Neural progenitor cell (in vitro differentiated cells): ENCODE measurements at regions not wholly inside any gene's neighbourhood (a gene's known extent, or its start where the extent isn't known, plus 50 kb on each side); places are given as distances from the start of the nearest gene placed in this dataset.

Experiments
- DNase-seq: peaks from one replicate; pipeline ENCODE4 v3.0.0-alpha.2; 2016; ENCODE audit warnings: low spot score
- H2AFZ ChIP-seq: fragments of 200-600 bp; sonication (generic); replicated peaks from 2 replicates; pipeline ENCODE4 v1.6.1; 2016; ENCODE audit warnings: antibody characterized with exemption
- H3F3A ChIP-seq: fragments of 200-600 bp; sonication (generic); 2 replicates; pipeline ENCODE4 v1.6.1; 2016; ENCODE audit warnings: antibody characterized with exemption, low read depth
- H3K27ac ChIP-seq: fragments of 200-600 bp; sonication (generic); 2 replicates; pipeline ENCODE4 v1.5.1; 2016; ENCODE audit warnings: mild to moderate bottlenecking
- H3K27me3 ChIP-seq: fragments of 200-600 bp; sonication (generic); 2 replicates; pipeline ENCODE4 v1.6.1; 2016; ENCODE audit warnings: mild to moderate bottlenecking, moderate library complexity
- H3K36me3 ChIP-seq: fragments of 200-600 bp; sonication (generic); 2 replicates; pipeline ENCODE4 v1.5.1; 2016
- H3K4me1 ChIP-seq: fragments of 200-600 bp; sonication (generic); 2 replicates; pipeline ENCODE4 v1.6.1; 2016; ENCODE audit warnings: mixed run types
- H3K4me2 ChIP-seq: fragments of 200-600 bp; sonication (generic); 2 replicates; pipeline ENCODE4 v1.6.1; 2016
- H3K4me3 ChIP-seq: fragments of 200-600 bp; sonication (generic); 2 replicates; pipeline ENCODE4 v1.5.1; 2016
- H3K79me2 ChIP-seq: fragments of 200-600 bp; sonication (generic); 2 replicates; pipeline ENCODE4 v1.6.1; 2016; ENCODE audit warnings: low read depth
- H3K9ac ChIP-seq: fragments of 200-600 bp; sonication (generic); 2 replicates; pipeline ENCODE4 v1.6.1; 2016
- H3K9me3 ChIP-seq: fragments of 200-600 bp; sonication (generic); 2 replicates; pipeline ENCODE4 v1.5.1; 2016; ENCODE audit warnings: low read depth
- H4K20me1 ChIP-seq: fragments of 200-600 bp; sonication (generic); 2 replicates; pipeline ENCODE4 v1.6.1; 2016; ENCODE audit warnings: low read depth
- H3K27ac Mint-ChIP-seq: 3 replicates; pipeline ENCODE4 v1.8.0; 2021; ENCODE audit warnings: mixed read lengths
- H3K27me3 Mint-ChIP-seq: 2 replicates; pipeline ENCODE4 v1.8.0; 2022; ENCODE audit warnings: low read depth, mild to moderate bottlenecking, inconsistent platforms, moderate library complexity, mixed read lengths; ENCODE audit not compliant: insufficient read depth
- H3K36me3 Mint-ChIP-seq: 3 replicates; pipeline ENCODE4 v1.8.0; 2021; ENCODE audit warnings: mixed read lengths
- H3K4me1 Mint-ChIP-seq: 3 replicates; pipeline ENCODE4 v1.8.0; 2021; ENCODE audit warnings: mixed read lengths
- H3K4me3 Mint-ChIP-seq: 3 replicates; pipeline ENCODE4 v1.8.0; 2021; ENCODE audit warnings: mild to moderate bottlenecking, moderate library complexity, mixed read lengths
- H3K9me3 Mint-ChIP-seq: 3 replicates; pipeline ENCODE4 v1.8.0; 2020; ENCODE audit warnings: mixed read lengths
- CTCF ChIP-seq: fragments of 200-600 bp; sonication (generic); IDR thresholded peaks from 2 replicates; pipeline ENCODE4 v1.5.1; 2017; ENCODE audit warnings: antibody characterized with exemption, mild to moderate bottlenecking
- EZH2 ChIP-seq: fragments of 200-600 bp; sonication (generic); IDR thresholded peaks from 2 replicates; pipeline ENCODE4 v1.6.1; 2017; ENCODE audit warnings: antibody characterized with exemption, mild to moderate bottlenecking, moderate library complexity
- EZH2phosphoT487 ChIP-seq: fragments of 200-600 bp; sonication (generic); IDR thresholded peaks from 2 replicates; pipeline ENCODE4 v1.6.1; 2017; ENCODE audit warnings: antibody characterized with exemption

DNA sequence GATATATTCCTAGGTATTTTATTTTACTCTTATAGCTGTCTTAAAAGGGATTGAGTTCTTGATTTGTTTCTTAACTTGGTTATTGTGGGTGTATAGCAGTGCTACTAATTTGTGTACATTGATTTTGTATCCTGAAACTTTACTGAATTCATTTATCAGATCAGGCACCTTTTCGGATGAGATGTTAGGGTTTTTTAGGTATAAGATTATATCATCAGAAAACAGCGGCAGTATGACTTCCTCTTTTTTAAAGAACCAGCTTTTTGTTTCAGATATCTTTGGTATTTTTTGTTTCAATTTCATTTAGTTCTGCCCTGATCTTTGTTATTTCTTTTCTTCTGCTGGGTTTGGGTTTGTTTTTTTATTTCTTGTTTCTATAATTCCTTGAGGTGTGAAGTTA lies 382.4 kb upstream of the ADGRB3 start:
- H3K4me3 ChIP-seq = no peak overlapping the region
- peaks cover 5% of the 10 kb centered on the region for H3K4me1 Mint-ChIP-seq
- H3K9me3 Mint-ChIP-seq = peaks cover 7% of the 10 kb centered on the region
- H3K79me2 ChIP-seq = no peaks in the 10 kb centered on the region
- TF ChIP-seq CTCF = no peak
- no peak for TF ChIP-seq EZH2
- no peak for TF ChIP-seq EZH2phosphoT487
- H3K27ac ChIP-seq = no peak overlapping the region
- H3K4me3 Mint-ChIP-seq = no peak overlapping the region
- H2AFZ ChIP-seq = no peak overlapping the region
- no peaks in the 10 kb centered on the region for H3K9me3 ChIP-seq
- H3K4me1 ChIP-seq = no peaks in the 10 kb centered on the region
- DNase-seq = no peak
- H3K4me2 ChIP-seq = no peak overlapping the region
- no peaks in the 10 kb centered on the region for H3F3A ChIP-seq
- no peaks in the 10 kb centered on the region for H3K27me3 ChIP-seq
- H3K27me3 Mint-ChIP-seq = no peaks in the 10 kb centered on the region
- no peak overlapping the region for H3K9ac ChIP-seq
- H3K36me3 ChIP-seq = no peaks in the 10 kb centered on the region
- H3K36me3 Mint-ChIP-seq = no peaks in the 10 kb centered on the region
- H4K20me1 ChIP-seq = no peaks in the 10 kb centered on the region
- H3K27ac Mint-ChIP-seq = no peak overlapping the region

DNA sequence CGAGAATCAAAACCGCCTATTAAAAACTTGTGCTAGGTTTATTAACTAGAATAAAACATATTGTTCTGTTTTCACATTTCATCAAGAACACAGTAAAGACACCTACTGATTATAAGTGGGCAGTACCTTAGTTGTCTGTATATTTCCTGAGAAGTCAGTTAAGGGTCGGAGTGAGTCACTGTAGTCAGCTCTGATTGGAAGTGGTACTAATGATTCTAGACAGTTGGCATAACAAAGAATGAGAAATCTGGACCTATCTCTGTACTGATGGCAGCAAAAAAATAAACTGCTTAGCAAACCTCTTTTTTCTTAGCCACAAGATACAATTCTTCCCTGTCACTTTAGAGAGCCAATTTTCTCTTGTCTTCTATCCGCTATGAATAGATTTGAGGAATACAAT lies 387.3 kb upstream of the ADGRB3 start:
- H3K4me1 ChIP-seq = no peaks in the 10 kb centered on the region
- no peak overlapping the region for H3K4me3 ChIP-seq
- Mint-ChIP-seq H3K27me3 (no peaks in the 10 kb centered on the region), H3K4me1 (peaks cover 5% of the 10 kb centered on the region), H3K9me3 (peaks cover 2% of the 10 kb centered on the region), H3K4me3 (no peak overlapping the region), H3K27ac (no peak overlapping the region), H3K36me3 (no peaks in the 10 kb centered on the region)
- no peak overlapping the region for H3K27ac ChIP-seq
- no peak overlapping the region for H3K9ac ChIP-seq
- no peak for DNase-seq
- no peak overlapping the region for H2AFZ ChIP-seq
- no peaks in the 10 kb centered on the region for H3K36me3 ChIP-seq
- no peaks in the 10 kb centered on the region for H3K27me3 ChIP-seq
- no peaks in the 10 kb centered on the region for H3F3A ChIP-seq
- no peaks in the 10 kb centered on the region for H3K79me2 ChIP-seq
- TF ChIP-seq EZH2phosphoT487 = no peak
- TF ChIP-seq EZH2 = no peak
- no peak for TF ChIP-seq CTCF
- no peaks in the 10 kb centered on the region for H3K9me3 ChIP-seq
- H4K20me1 ChIP-seq = no peaks in the 10 kb centered on the region
- H3K4me2 ChIP-seq = no peak overlapping the region

DNA sequence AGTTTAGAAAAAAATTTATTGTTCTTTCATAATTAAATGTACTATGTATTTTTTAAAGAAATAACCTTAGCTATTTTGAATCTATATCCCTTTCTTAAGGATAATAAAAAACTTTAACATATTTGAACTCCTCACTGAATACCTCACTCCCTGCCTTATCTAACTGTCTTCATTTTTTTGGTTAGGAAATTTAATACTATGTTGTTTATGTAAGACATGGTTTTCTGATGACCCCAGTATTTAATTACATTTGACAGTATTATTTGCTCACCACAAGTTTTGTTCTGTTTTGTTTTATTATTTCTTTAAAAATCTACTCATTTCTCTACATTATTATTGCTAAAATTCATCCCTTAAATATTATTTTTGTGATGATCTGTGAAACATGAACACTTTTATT lies 394.4 kb upstream of the ADGRB3 start:
- Mint-ChIP-seq H3K4me1 (peaks cover 4% of the 10 kb centered on the region), H3K27me3 (peaks cover 2% of the 10 kb centered on the region), H3K36me3 (no peaks in the 10 kb centered on the region), H3K4me3 (no peak overlapping the region), H3K27ac (no peak overlapping the region), H3K9me3 (no peaks in the 10 kb centered on the region)
- no peak for DNase-seq
- H3K27ac ChIP-seq = no peak overlapping the region
- H3F3A ChIP-seq = no peaks in the 10 kb centered on the region
- no peaks in the 10 kb centered on the region for H3K4me1 ChIP-seq
- no peak overlapping the region for H3K4me2 ChIP-seq
- no peaks in the 10 kb centered on the region for H3K79me2 ChIP-seq
- H4K20me1 ChIP-seq = no peaks in the 10 kb centered on the region
- H2AFZ ChIP-seq = no peak overlapping the region
- no peak overlapping the region for H3K9ac ChIP-seq
- H3K4me3 ChIP-seq = no peak overlapping the region
- H3K27me3 ChIP-seq = no peaks in the 10 kb centered on the region
- H3K36me3 ChIP-seq = no peaks in the 10 kb centered on the region
- no peaks in the 10 kb centered on the region for H3K9me3 ChIP-seq
- TF ChIP-seq CTCF (no peak), EZH2 (no peak), EZH2phosphoT487 (no peak)

DNA sequence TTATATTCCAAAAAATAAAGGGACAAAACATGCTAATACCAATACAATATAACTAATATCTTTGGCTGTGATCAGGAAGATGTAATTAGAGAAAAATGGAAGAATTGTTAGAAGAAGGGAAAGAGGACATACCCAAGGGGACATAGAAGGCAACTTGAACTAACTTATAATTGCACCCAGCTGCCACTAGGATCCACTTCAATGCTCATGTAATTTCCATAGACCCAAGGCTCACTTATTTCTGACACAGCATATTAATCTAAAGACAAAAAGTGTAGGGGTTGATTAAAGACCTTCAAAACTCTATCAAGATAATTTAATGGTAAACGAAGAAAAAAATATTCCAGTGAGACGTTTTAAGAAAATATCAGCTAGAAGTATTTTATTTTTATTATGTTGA lies 396.0 kb upstream of the ADGRB3 start:
- Histone ChIP-seq H2AFZ (no peak overlapping the region), H3K4me1 (no peaks in the 10 kb centered on the region), H3K9ac (no peak overlapping the region), H4K20me1 (no peaks in the 10 kb centered on the region), H3K27me3 (no peaks in the 10 kb centered on the region), H3K27ac (no peak overlapping the region), H3K36me3 (no peaks in the 10 kb centered on the region), H3K9me3 (no peaks in the 10 kb centered on the region), H3K4me3 (no peak overlapping the region), H3K4me2 (no peak overlapping the region), H3F3A (no peaks in the 10 kb centered on the region), H3K79me2 (no peaks in the 10 kb centered on the region)
- Mint-ChIP-seq H3K4me1 (peaks cover 11% of the 10 kb centered on the region), H3K36me3 (no peaks in the 10 kb centered on the region), H3K27me3 (peaks cover 2% of the 10 kb centered on the region), H3K9me3 (no peaks in the 10 kb centered on the region), H3K27ac (no peak overlapping the region), H3K4me3 (no peak overlapping the region)
- TF ChIP-seq CTCF (no peak), EZH2phosphoT487 (no peak), EZH2 (no peak)
- no peak for DNase-seq
